ENCODE measurements at regions not wholly inside any gene's neighbourhood (a gene's known extent, or its start where the extent isn't known, plus 50 kb on each side); places are given as distances from the start of the nearest gene placed in this dataset.

DNA sequence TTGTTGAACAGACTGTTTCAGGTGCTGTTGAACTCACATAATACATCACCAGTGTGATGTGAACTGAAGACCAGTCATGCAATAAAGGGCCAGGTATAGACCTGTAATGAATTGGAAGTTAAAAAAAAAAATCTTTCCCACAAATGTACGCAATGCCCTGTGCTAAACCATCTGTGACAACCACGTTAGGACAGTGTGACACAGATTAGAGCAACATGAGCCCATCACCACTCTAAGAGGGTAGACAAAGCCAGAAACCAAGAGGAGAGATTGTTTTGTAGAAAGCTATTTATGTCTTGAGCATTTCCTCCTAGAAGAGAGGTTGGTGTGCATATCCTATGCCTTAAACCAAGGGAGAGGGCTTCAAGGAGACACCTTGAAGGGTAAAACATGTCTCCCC lies 77.0 kb upstream of the BEND6 start:
- Mint-ChIP-seq H3K9me3 (no peaks in the 10 kb centered on the region), H3K36me3 (ENCODE audit: low read depth) (no peaks in the 10 kb centered on the region), H3K4me1 (ENCODE audit: low read depth) (no peaks in the 10 kb centered on the region), H3K27me3 (peaks cover 18% of the 10 kb centered on the region), H3K4me3 (no peak overlapping the region), H3K27ac (no peak overlapping the region)
- ChIA-PET CTCF (no interaction called here), POLR2A (no interaction called here)
- ATAC-seq (ENCODE audit: poor library complexity) (no peak), DNase-seq (no peak)
- no peaks in the 10 kb centered on the region for H3K36me3 ChIP-seq (ENCODE audit: insufficient read depth, low read length)
- no peak overlapping the region for H3K4me3 ChIP-seq (ENCODE audit: low read length)
- no peaks in the 10 kb centered on the region for H3K4me1 ChIP-seq (ENCODE audit: insufficient read depth, low read length)
- no peaks in the 10 kb centered on the region for H3K9me3 ChIP-seq (ENCODE audit: control insufficient read depth in 1 of 2, insufficient read depth in 1 of 2, low read length in 2 of 2)
- intact Hi-C loops (cut with DNase I, micrococcal nuclease) = no loop called here
- no peak overlapping the region for H3K27ac ChIP-seq (ENCODE audit: low read depth in 1 of 2, low read length in 2 of 2)
- no peaks in the 10 kb centered on the region for H3K27me3 ChIP-seq (ENCODE audit: control insufficient read depth in 1 of 2, insufficient read depth in 2 of 2, low read length in 2 of 2)
- TF ChIP-seq, protein P1, sequence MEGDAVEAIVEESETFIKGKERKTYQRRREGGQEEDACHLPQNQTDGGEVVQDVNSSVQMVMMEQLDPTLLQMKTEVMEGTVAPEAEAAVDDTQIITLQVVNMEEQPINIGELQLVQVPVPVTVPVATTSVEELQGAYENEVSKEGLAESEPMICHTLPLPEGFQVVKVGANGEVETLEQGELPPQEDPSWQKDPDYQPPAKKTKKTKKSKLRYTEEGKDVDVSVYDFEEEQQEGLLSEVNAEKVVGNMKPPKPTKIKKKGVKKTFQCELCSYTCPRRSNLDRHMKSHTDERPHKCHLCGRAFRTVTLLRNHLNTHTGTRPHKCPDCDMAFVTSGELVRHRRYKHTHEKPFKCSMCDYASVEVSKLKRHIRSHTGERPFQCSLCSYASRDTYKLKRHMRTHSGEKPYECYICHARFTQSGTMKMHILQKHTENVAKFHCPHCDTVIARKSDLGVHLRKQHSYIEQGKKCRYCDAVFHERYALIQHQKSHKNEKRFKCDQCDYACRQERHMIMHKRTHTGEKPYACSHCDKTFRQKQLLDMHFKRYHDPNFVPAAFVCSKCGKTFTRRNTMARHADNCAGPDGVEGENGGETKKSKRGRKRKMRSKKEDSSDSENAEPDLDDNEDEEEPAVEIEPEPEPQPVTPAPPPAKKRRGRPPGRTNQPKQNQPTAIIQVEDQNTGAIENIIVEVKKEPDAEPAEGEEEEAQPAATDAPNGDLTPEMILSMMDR (IDR thresholded peaks at IDR 0.05) = no peak

DNA sequence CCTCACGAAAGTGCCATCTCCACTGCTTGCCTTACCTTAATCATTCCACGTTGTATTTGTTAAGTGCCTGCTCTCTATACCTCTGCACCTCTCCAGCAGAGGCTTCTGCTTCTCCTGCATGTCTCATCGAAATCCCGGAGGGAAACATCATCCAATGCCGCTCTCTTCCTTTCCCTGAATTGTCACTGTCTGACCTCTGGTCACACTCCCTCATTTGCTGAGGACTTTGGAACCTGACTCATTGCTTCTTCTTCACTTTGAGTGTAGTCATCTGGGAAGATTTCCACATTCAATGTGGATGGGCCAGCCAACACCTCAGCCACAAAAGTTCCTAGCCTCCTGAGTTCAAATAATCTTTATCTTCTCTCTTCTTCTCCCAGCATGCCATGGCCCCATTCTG lies 78.9 kb upstream of the BEND6 start:
- intact Hi-C loops (cut with DNase I, micrococcal nuclease) = no loop called here

DNA sequence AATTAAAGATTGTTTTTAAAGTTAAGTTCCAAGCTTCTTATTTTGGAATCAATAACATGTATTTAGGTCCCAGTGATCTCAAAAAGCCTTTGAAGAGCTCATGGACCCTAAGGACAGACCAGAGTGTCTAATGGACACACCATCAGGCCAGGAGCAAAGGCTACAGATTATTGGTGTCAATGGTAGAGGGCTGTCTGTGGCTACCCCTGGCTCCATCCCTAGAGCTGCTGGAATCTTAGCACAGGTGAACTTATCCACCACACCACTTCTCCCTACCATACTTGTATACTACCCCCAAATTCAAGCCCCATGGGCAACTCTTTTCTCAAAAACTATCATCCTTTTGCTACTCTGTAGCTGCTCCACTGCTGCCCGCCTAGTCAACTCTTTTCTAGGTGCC lies 79.4 kb upstream of the BEND6 start:
- no peak overlapping the region for H3K27ac Mint-ChIP-seq
- Histone ChIP-seq H3K36me3 (ENCODE audit: insufficient read depth, low read length) (no peaks in the 10 kb centered on the region), H3K4me1 (ENCODE audit: insufficient read depth, low read length) (no peaks in the 10 kb centered on the region), H3K9me3 (ENCODE audit: control insufficient read depth in 1 of 2, insufficient read depth in 1 of 2, low read length in 2 of 2) (no peaks in the 10 kb centered on the region), H3K4me3 (ENCODE audit: low read length) (no peak overlapping the region), H3K27ac (ENCODE audit: low read depth in 1 of 2, low read length in 2 of 2) (no peak overlapping the region), H3K27me3 (ENCODE audit: control insufficient read depth in 1 of 2, insufficient read depth in 2 of 2, low read length in 2 of 2) (no peaks in the 10 kb centered on the region)
- POLR2A ChIA-PET = no interaction called here
- no peak for ATAC-seq (ENCODE audit: poor library complexity)
- no peaks in the 10 kb centered on the region for H3K4me1 Mint-ChIP-seq (ENCODE audit: low read depth)
- no peak for DNase-seq
- CTCF ChIA-PET = no interaction called here
- H3K36me3 Mint-ChIP-seq (ENCODE audit: low read depth) = no peaks in the 10 kb centered on the region
- H3K4me3 Mint-ChIP-seq = no peak overlapping the region
- H3K27me3 Mint-ChIP-seq = peaks cover 18% of the 10 kb centered on the region
- TF ChIP-seq, protein P1 (IDR thresholded peaks at IDR 0.05) = no peak
- intact Hi-C loops (cut with DNase I, micrococcal nuclease) = no loop called here
- no peaks in the 10 kb centered on the region for H3K9me3 Mint-ChIP-seq

More for the DNA sequence above, 78.9 kb upstream of the BEND6 start:
- TF ChIP-seq, protein P1 (IDR thresholded peaks at IDR 0.05) = no peak
- DNase-seq (no peak), ATAC-seq (ENCODE audit: poor library complexity) (no peak)
- ChIA-PET POLR2A (no interaction called here), CTCF (no interaction called here)
- Histone ChIP-seq H3K36me3 (ENCODE audit: insufficient read depth, low read length) (no peaks in the 10 kb centered on the region), H3K9me3 (ENCODE audit: control insufficient read depth in 1 of 2, insufficient read depth in 1 of 2, low read length in 2 of 2) (no peaks in the 10 kb centered on the region), H3K27me3 (ENCODE audit: control insufficient read depth in 1 of 2, insufficient read depth in 2 of 2, low read length in 2 of 2) (no peaks in the 10 kb centered on the region), H3K27ac (ENCODE audit: low read depth in 1 of 2, low read length in 2 of 2) (no peak overlapping the region), H3K4me1 (ENCODE audit: insufficient read depth, low read length) (no peaks in the 10 kb centered on the region), H3K4me3 (ENCODE audit: low read length) (no peak overlapping the region)
- Mint-ChIP-seq H3K9me3 (no peaks in the 10 kb centered on the region), H3K4me3 (no peak overlapping the region), H3K27me3 (peaks cover 18% of the 10 kb centered on the region), H3K36me3 (ENCODE audit: low read depth) (no peaks in the 10 kb centered on the region), H3K27ac (no peak overlapping the region), H3K4me1 (ENCODE audit: low read depth) (no peaks in the 10 kb centered on the region)
